ENCODE measurements at regions not wholly inside any gene's neighbourhood (a gene's known extent, or its start where the extent isn't known, plus 50 kb on each side); places are given as distances from the start of the nearest gene placed in this dataset.
"Not testable (repeated sequence)": the region's sequence is repeated elsewhere in the genome, so short reads cannot be mapped to it uniquely, and the experiment has no call there.

- TF ChIP-seq CTCF (IDR thresholded peaks at IDR 0.05; ENCODE audit: poor library complexity); EZH2phosphoT487 (IDR thresholded peaks at IDR 0.05; ENCODE audit: low read depth, severe bottlenecking, unreplicated experiment): not testable (repeated sequence)
Observed at GRCh38 chr4:34434377-34434776, 1809.9 kb downstream of the ARAP2 start.
